ENCODE measurements at regions not wholly inside any gene's neighbourhood (a gene's known extent, or its start where the extent isn't known, plus 50 kb on each side); places are given as distances from the start of the nearest gene placed in this dataset.
A peak's percentile ranks its signal among the peaks of the same experiment; 100 is the strongest.
"Not testable (repeated sequence)": the region's sequence is repeated elsewhere in the genome, so short reads cannot be mapped to it uniquely, and the experiment has no call there.

GRCh38 chr10:16049050-16049449, 188.7 kb upstream of the MINDY3 start:
- Histone ChIP-seq H3K4me1 (no peaks in the 10 kb centered on the region), H3K9me3 (peaks cover 3% of the 10 kb centered on the region), H3K27me3 (no peaks in the 10 kb centered on the region), H3K27ac (no peak overlapping the region), H3K4me3 (no peak overlapping the region), H3K36me3 (no peaks in the 10 kb centered on the region)
- no peak for DNase-seq (ENCODE audit: low spot score in 2 of 2)
- WGBS = 88% methylated on average over 4 of the region's 4 CpGs
- TF ChIP-seq, protein P1, sequence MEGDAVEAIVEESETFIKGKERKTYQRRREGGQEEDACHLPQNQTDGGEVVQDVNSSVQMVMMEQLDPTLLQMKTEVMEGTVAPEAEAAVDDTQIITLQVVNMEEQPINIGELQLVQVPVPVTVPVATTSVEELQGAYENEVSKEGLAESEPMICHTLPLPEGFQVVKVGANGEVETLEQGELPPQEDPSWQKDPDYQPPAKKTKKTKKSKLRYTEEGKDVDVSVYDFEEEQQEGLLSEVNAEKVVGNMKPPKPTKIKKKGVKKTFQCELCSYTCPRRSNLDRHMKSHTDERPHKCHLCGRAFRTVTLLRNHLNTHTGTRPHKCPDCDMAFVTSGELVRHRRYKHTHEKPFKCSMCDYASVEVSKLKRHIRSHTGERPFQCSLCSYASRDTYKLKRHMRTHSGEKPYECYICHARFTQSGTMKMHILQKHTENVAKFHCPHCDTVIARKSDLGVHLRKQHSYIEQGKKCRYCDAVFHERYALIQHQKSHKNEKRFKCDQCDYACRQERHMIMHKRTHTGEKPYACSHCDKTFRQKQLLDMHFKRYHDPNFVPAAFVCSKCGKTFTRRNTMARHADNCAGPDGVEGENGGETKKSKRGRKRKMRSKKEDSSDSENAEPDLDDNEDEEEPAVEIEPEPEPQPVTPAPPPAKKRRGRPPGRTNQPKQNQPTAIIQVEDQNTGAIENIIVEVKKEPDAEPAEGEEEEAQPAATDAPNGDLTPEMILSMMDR (IDR thresholded peaks at IDR 0.05) = no peak
- TF ChIP-seq POLR2A (IDR thresholded peaks at IDR 0.05) (no peak), EP300 (IDR thresholded peaks at IDR 0.05) (no peak), POLR2AphosphoS5 (IDR thresholded peaks at IDR 0.05) (no peak)

DNA sequence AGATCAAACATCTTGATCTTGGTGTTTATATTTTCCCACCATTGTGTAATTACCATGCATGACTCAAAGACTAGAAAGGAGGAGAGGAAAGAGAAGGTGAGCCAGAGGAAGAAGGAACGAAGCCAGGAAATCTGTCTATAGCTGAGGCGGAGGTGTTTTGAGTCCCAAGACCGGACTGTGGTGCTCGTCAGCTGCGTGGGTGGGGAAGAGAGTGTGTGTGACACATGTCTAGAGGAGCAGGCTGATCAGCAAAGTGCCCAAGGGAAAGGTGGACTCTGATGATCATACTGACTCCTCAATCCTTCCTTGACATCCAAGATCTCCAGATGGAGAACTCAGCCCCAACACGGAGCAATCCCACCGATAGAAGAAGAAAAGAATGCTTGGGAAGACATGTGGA, 189.5 kb upstream of the MINDY3 start:
- no peak overlapping the region for H3K27ac ChIP-seq
- 83% methylated on average over 7 of the region's 7 CpGs for WGBS
- H3K9me3 ChIP-seq = peaks cover 3% of the 10 kb centered on the region
- no peak overlapping the region for H3K4me3 ChIP-seq
- H3K27me3 ChIP-seq = no peaks in the 10 kb centered on the region
- H3K36me3 ChIP-seq = no peaks in the 10 kb centered on the region
- H3K4me1 ChIP-seq = no peaks in the 10 kb centered on the region
- TF ChIP-seq POLR2AphosphoS5 (IDR thresholded peaks at IDR 0.05) = no peak
- TF ChIP-seq EP300 (IDR thresholded peaks at IDR 0.05) = no peak
- TF ChIP-seq, protein P1 (IDR thresholded peaks at IDR 0.05) = no peak
- no peak for TF ChIP-seq POLR2A (IDR thresholded peaks at IDR 0.05)
- DNase-seq (ENCODE audit: low spot score in 2 of 2) = no peak

- no peak for DNase-seq (ENCODE audit: low spot score in 2 of 2)
- Histone ChIP-seq H3K36me3 (no peaks in the 10 kb centered on the region), H3K9me3 (no peaks in the 10 kb centered on the region), H3K4me1 (no peaks in the 10 kb centered on the region), H3K27ac (no peak overlapping the region), H3K4me3 (no peak overlapping the region), H3K27me3 (no peaks in the 10 kb centered on the region)
- 34% methylated on average over 1 of the region's 1 CpG for WGBS
- TF ChIP-seq, protein P1 (IDR thresholded peaks at IDR 0.05) = no peak
- TF ChIP-seq POLR2A (IDR thresholded peaks at IDR 0.05) (no peak), POLR2AphosphoS5 (IDR thresholded peaks at IDR 0.05) (no peak)
These were observed 203.0 kb upstream of the MINDY3 start for GRCh38 chr10:16063350-16063749.

DNA sequence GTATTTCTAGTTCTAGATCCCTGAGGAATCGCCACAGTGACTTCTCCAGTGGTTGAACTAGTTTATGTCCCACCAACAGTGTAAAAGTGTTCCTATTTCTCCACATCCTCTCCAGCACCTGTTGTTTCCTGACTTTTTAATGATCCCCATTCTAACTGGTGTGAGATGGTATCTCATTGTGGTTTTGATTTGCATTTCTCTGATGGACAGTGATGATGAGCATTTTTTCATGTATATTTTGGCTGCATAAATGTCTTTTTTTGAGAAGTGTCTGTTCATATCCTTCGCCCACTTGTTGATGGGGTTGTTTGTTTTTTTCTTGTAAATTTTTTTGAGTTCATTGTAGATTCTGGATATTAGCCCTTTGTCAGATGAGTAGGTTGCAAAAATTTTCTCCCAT, 223.2 kb upstream of the MINDY3 start:
- 86% methylated on average over 2 of the region's 2 CpGs for WGBS
- not testable (repeated sequence) for H3K4me1 ChIP-seq; H3K27me3 ChIP-seq; H3K36me3 ChIP-seq; H3K27ac ChIP-seq; H3K4me3 ChIP-seq; DNase-seq (ENCODE audit: low spot score in 2 of 2); H3K9me3 ChIP-seq

DNA sequence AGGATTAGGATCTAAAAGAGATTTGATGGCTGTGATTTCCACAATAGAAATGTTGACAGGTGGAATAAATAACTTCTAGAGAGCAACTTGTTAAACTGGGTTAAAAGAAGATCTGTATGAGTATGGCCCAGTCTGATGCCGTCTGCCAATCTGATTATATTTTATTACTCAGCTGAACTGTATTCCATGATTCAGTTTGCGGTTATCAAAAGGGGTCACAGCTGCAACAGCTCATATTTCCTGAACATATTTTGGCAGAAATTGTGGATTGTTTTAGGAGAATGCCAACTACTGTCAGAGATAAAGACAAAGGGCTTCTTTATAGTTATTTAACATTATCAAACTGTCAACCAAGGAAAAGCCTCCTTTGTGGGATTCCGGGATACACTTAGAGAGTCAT, 244.8 kb upstream of the MINDY3 start:
- no peak overlapping the region for H3K4me3 ChIP-seq
- H3K4me1 ChIP-seq = no peaks in the 10 kb centered on the region
- TF ChIP-seq, protein P1 (IDR thresholded peaks at IDR 0.05) = no peak
- no peaks in the 10 kb centered on the region for H3K27me3 ChIP-seq
- H3K36me3 ChIP-seq = no peaks in the 10 kb centered on the region
- no peak overlapping the region for H3K27ac ChIP-seq
- no peaks in the 10 kb centered on the region for H3K9me3 ChIP-seq
- DNase-seq (ENCODE audit: low spot score in 2 of 2) = no peak
- WGBS = 54% methylated on average over 3 of the region's 3 CpGs

GRCh38 chr10:16116404-16117304, 256.3 kb upstream of the MINDY3 start:
- no peaks in the 10 kb centered on the region for H3K27me3 ChIP-seq
- no peaks in the 10 kb centered on the region for H3K36me3 ChIP-seq
- 54% methylated on average over 11 of the region's 11 CpGs for WGBS

More at GRCh38 chr10:16116404-16117304, 256.3 kb upstream of the MINDY3 start:
- no peaks in the 10 kb centered on the region for H3K9me3 ChIP-seq
- DNase-seq (ENCODE audit: low spot score in 2 of 2) = no peak
- TF ChIP-seq, protein P1 (IDR thresholded peaks at IDR 0.05) = peak in 1 of 2 donors; percentile 16
- no peak for TF ChIP-seq POLR2AphosphoS5 (IDR thresholded peaks at IDR 0.05)
- TF ChIP-seq POLR2A (IDR thresholded peaks at IDR 0.05) = no peak
- H3K4me3 ChIP-seq = no peak overlapping the region
- no peak overlapping the region for H3K27ac ChIP-seq
- H3K4me1 ChIP-seq = no peaks in the 10 kb centered on the region
